Activated CD8-positive, alpha-beta memory T cell treated with anti-CD3 and anti-CD28 coated beads, Interleukin-2, amount 50 U/mL, for 24 hours (primary cell): ENCODE measurements at regions not wholly inside any gene's neighbourhood (a gene's known extent, or its start where the extent isn't known, plus 50 kb on each side); places are given as distances from the start of the nearest gene placed in this dataset.
"Not testable (repeated sequence)": the region's sequence is repeated elsewhere in the genome, so short reads cannot be mapped to it uniquely, and the experiment has no call there.

ENCODE experiments used
- DNase-seq: peaks from one replicate; pipeline ENCODE4 v3.0.0-alpha.2; 2020; ENCODE audit errors: extremely low read depth

- DNase-seq = no peak
Observed at GRCh38 chr1:219560856-219561255, 52.0 kb downstream of the ZC3H11B start.

- no peak for DNase-seq
Observed at GRCh38 chr1:219559899-219560298, 53.0 kb downstream of the ZC3H11B start.

- DNase-seq = no peak
Observed at GRCh38 chr1:219555806-219556205, 57.1 kb downstream of the ZC3H11B start.

GRCh38 chr1:219555031-219555692 is 57.7 kb downstream of the ZC3H11B start:
- DNase-seq = no peak

GRCh38 chr1:219553934-219554502 is 58.9 kb downstream of the ZC3H11B start:
- DNase-seq = no peak

- DNase-seq = no peak
Observed at GRCh38 chr1:219550201-219550600, 62.7 kb downstream of the ZC3H11B start.

- no peak for DNase-seq
Observed at GRCh38 chr1:219549215-219549614, 63.7 kb downstream of the ZC3H11B start.

- no peak for DNase-seq
Observed at GRCh38 chr1:219548386-219548785, 64.5 kb downstream of the ZC3H11B start.

- DNase-seq = not testable (repeated sequence)
Observed at GRCh38 chr1:219545756-219546155, 67.1 kb downstream of the ZC3H11B start.

GRCh38 chr1:219544163-219544846 is 68.6 kb downstream of the ZC3H11B start:
- no peak for DNase-seq

GRCh38 chr1:219542828-219543518 is 69.9 kb downstream of the ZC3H11B start:
- no peak for DNase-seq

GRCh38 chr1:219541946-219542345 is 71.0 kb downstream of the ZC3H11B start:
- no peak for DNase-seq

GRCh38 chr1:219539645-219540254 is 73.2 kb downstream of the ZC3H11B start:
- DNase-seq = no peak

- DNase-seq = no peak
Observed at GRCh38 chr1:219538886-219539285, 74.0 kb downstream of the ZC3H11B start.

- DNase-seq = no peak
Observed at GRCh38 chr1:219537223-219537631, 75.7 kb downstream of the ZC3H11B start.

GRCh38 chr1:219536038-219536437 is 76.9 kb downstream of the ZC3H11B start:
- no peak for DNase-seq

- DNase-seq = no peak
Observed at GRCh38 chr1:219534991-219535390, 77.9 kb downstream of the ZC3H11B start.

GRCh38 chr1:219533280-219533679 is 79.6 kb downstream of the ZC3H11B start:
- DNase-seq = no peak

- no peak for DNase-seq
Observed at GRCh38 chr1:219529116-219529515, 83.8 kb downstream of the ZC3H11B start.

GRCh38 chr1:219528633-219529032 is 84.3 kb downstream of the ZC3H11B start:
- DNase-seq = no peak

- no peak for DNase-seq
Observed at GRCh38 chr1:219527994-219528393, 84.9 kb downstream of the ZC3H11B start.

GRCh38 chr1:219526074-219526473 is 86.8 kb downstream of the ZC3H11B start:
- no peak for DNase-seq
